HG03039 (cell line): ENCODE measurements at regions not wholly inside any gene's neighbourhood (a gene's known extent, or its start where the extent isn't known, plus 50 kb on each side); places are given as distances from the start of the nearest gene placed in this dataset.
"Not testable (repeated sequence)": the region's sequence is repeated elsewhere in the genome, so short reads cannot be mapped to it uniquely, and the experiment has no call there.

ENCODE experiments used
- ATAC-seq: cut with Tn5 transposase; IDR thresholded peaks from one replicate; pipeline ENCODE4 v1.9.1; 2021; ENCODE audit warnings: mild to moderate bottlenecking, moderate library complexity; ENCODE audit not compliant: unreplicated experiment

GRCh38 chrX:5708251-5708650, 520.4 kb downstream of the NLGN4X start:
- ATAC-seq, result no peak

DNA sequence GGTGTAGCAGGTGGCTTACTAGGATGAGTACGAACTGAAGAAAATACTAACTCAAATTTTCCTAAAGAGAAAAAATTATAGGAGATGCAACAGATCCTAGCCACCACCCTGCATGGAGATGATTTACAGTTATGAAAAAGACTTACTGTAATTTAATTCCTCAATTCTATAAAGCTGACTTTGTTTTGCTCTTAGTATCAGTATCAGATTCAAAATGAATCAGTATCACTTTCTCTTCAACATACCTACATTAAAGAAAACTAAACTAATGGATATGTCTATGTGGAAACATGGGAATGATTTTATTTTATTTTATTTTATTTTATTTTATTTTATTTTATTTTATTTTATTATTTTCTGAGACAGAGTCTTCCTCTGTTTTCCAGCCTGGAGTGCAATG, 525.8 kb downstream of the NLGN4X start:
- ATAC-seq, result no peak

- ATAC-seq, result no peak
These were observed 532.7 kb downstream of the NLGN4X start for GRCh38 chrX:5695971-5696370.

DNA sequence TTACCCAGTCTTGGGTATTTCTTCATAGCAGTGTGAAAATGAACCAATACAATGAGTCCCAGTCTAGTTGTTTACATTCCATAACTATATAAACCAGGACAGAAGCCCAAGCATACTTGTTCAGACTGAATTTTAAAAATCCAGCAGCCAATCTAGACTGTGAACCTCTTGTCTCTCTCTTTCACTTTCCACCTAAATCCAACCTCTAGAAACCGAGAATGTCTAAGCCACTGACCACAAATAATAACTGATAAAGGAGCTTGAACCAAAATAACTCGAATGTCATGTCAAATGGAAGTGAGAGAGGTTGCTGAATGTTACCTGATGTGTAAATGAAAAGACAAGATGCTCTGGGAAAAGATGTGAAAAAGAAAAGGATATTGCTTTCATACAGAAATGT, 544.7 kb downstream of the NLGN4X start:
- ATAC-seq, result no peak

DNA sequence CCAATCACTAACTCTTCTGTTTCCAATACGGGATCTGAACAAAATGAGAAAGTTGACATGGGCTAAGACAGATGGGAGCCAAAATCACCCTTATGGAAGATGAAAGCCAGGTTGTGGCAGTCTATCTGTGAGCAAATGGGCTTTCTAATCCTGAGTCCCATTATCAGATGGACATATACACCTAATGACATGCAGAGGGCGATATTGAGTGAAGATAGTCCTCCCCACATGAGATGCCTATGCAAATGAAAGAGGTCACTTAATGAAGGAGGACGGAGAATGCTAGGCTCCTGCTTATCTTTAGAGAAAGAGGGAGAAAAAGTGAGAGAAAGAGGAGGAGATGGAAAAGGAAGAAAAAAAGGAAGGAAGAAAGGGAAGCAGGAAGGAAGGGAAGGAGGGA, 547.5 kb downstream of the NLGN4X start:
- ATAC-seq, result no peak

DNA sequence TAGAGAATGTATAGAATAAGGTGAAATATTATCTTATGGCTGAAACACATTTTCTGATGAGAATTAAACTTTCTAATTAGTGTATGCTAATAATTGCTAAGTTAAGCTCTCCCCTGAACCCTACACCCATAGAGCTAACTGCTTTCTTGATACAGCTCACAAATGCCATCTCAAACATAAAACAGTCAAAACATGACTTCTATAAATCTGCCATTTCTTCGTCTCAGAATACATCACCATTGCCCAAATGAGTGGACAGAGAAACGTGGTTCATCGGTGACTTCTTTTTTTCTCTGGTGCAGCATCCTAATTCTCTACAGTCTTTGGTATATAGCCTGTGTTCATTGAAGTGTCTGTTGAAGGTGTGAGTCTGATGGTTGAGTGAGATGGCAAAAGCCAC, 554.6 kb downstream of the NLGN4X start:
- no peak for ATAC-seq

DNA sequence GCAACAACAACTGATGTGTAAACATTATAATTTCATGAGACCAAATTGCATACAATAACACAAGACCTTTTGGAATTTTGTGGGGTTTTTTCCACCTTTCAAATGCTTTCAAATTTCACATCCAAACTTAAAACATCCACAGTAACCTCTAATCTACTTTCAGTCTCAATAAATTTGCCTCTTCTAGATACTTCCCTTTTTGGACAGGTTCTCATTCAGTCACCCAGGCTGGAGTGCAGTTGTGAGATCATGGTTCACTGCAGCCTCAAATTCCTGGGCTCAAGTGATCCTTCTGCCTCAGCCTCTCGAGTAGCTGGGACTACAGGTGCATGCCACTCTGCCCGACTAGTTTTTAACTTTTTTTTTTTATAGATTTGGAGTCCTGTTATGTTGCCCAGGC, 556.6 kb downstream of the NLGN4X start:
- ATAC-seq, result no peak

- not testable (repeated sequence) for ATAC-seq
These were observed 562.0 kb downstream of the NLGN4X start for GRCh38 chrX:5666689-5667088.

DNA sequence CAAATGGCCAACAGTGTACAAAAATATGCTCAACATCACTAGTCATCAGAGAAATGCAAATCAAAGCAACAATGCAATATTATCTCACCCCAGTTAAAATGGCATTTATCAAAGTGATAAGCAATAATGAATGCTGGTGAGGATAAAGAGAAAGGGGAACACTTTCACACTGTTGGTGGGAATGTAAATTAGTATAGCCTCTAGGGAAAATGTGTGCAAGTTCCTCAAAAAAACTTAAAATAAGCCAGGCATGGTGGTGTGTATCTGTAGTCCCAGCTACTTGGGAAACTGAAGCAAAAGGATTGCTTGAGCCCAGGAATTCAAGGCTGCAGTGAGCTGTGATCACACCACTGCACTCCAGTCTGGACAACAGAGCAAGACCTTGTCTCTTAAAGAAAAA, 572.1 kb downstream of the NLGN4X start:
- ATAC-seq, result no peak

- ATAC-seq, result no peak
These were observed 577.8 kb downstream of the NLGN4X start for GRCh38 chrX:5650904-5651303.

- no peak for ATAC-seq
These were observed 579.6 kb downstream of the NLGN4X start for GRCh38 chrX:5648941-5649568.

DNA sequence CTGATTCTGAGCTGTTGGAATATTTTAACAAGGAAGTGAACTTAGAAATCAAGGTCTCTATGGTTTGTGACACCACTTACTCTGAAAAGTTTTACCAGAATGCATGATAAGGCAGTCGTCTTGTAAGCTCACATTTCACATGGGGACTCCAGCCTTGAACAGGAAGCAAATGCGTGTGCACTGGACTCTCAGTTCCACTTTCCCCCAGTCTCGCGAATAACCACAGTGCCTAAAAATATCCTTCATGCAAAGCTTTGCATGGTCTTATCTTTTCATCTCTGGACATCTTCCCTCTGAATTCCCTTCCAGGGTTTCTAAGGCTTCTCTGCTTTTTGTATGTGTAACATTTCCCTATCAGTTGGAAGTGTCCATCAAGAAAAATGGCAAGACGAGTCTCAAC, 581.8 kb downstream of the NLGN4X start:
- ATAC-seq, result peak; percentile 99

DNA sequence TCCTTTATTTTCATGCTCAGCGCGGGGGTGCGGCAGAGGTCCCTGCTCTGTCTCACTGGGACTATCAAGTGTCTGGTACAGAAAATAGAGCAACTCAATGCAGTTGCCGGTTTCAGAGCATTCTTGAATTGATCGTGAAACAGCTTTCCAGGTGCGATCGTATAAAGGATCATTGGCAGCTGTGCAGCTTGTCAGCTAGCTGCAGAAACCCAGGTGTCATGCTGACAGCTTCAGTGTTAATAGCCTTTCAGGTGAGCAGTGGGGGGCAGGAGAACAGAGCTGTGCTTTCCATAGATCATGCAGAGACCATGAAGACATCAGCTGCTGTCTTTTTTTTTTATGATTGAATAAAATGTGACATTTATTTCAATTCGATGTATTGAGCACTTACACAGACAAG, 583.9 kb downstream of the NLGN4X start:
- no peak for ATAC-seq

DNA sequence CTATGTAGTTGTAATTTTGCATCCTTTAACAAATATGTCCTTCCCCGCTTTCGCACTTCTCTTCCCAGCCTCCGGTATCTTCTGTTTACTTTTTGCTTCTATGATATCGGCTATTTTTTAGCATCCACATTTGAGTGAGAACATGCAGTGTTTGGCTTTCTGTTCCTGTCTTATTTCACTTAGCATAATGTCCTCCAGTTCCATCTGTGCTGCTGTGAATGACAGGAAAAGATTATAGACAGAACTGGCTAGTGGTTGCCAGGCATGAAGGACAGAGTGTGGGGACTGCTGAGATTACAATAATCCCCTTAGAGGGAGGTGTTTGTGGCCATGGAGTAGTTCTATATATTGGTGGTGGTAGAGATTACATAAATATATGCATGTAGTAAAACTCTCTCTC, 588.6 kb downstream of the NLGN4X start:
- ATAC-seq, result no peak

- no peak for ATAC-seq
These were observed 590.1 kb downstream of the NLGN4X start for GRCh38 chrX:5638572-5638971.

DNA sequence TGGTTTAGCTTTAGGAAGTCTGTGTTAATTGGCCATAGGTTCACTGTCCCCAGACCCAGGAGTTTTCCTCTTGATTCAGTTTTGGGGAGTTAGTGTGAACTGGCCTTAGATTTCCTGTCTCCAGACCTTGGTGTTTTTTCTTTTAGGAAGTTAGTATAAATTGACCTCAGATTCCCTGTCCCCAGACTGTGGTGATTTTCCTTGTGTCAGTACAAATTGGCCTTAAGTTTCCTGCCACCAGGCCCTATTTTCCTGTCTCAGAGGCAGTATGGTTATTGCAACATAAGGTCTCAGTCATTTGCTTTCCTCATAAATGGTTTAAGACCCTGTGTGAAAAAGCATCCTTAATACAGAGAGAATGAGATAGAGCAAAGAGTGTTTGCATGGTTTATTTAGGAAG, 595.8 kb downstream of the NLGN4X start:
- no peak for ATAC-seq

GRCh38 chrX:5632061-5632614, 596.5 kb downstream of the NLGN4X start:
- no peak for ATAC-seq

DNA sequence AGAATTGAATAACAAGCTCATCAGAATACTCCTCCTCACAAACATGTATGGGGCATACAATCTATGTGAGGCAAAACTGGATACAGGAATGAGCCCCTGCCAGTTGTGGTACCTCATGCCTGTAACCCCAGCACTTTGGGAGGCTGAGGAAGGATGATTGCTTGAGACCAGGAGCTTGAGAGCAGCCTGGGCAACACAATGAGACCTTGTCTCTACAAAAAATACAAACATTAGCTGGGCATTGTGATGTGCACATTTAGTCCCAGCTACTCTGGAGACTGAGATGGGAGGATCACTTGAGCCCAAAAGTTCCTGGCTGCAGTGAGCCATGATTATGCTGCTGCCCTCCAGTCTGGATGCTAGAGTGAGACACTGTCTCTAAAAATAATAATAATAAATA, 611.0 kb downstream of the NLGN4X start:
- ATAC-seq, result no peak

DNA sequence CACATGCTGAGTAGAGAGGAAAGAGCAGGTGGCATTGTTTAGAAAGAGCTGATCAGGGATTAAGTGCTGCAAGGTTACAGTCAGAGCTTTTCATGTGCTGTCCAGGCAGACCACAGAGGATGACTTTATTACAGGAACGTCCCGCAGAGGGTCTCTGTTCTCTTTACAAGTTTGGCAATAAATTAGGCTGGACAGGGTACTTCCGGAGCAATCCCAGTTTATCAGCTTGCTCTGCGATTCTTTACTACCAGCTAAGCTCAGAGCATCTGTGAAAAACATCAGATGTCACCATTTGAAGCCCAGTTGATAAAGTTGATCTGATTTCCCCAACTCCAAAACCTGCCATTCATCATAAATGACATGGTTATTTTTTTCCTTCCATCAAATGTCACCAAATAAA, 633.1 kb downstream of the NLGN4X start:
- no peak for ATAC-seq

DNA sequence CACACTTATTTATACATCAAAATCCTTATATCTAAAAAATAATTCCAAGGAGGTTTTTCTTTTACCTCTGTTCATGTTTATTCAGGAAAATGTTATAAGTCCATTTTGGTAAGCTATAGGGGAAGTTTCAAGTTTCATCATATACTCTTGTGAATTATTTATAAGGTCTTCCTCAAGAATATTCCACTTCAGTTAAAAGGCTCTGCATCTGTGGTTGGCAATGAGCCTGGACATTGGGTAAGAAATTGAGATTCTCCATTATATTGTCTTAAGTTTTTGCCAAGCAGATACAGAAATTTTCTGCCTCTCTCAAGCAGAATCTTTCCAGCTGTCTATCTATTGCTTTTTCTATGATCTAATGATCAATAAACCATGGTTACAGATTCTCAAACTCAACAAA, 641.9 kb downstream of the NLGN4X start:
- no peak for ATAC-seq

GRCh38 chrX:5575407-5575806, 653.3 kb downstream of the NLGN4X start:
- ATAC-seq, result no peak

GRCh38 chrX:5568934-5569333, 659.7 kb downstream of the NLGN4X start:
- no peak for ATAC-seq

DNA sequence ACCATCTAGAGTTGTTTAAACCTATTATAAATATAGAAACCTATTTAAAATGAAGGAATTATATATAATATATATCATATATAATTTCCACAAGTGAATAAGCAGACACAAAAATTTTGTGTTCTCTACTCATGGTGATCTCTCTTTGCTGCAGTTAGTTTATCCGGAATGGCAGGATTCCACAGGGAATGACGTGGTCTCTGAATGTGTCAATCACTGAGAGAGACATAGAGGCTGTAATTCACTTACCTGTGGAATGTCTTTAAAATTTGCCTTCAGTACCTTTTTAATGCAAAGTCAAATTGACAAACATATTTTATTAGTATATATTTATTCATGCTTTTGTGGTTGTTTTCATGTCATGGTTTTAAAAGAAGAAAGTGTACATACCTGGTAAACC, 669.3 kb downstream of the NLGN4X start:
- ATAC-seq, result no peak
